K562 (cell line): ENCODE measurements at regions not wholly inside any gene's neighbourhood (a gene's known extent, or its start where the extent isn't known, plus 50 kb on each side); places are given as distances from the start of the nearest gene placed in this dataset.

Source experiments
- CBFA2T3 ChIP-seq: fragments of 450-650 bp; IDR thresholded peaks from 2 replicates; pipeline ENCODE4 v1.6.1; 2017
- CBX1 ChIP-seq: sonication (generic); IDR thresholded peaks from 2 replicates; pipeline ENCODE4 v1.6.1; 2016; ENCODE audit warnings: antibody characterized with exemption, low read depth, mild to moderate bottlenecking
- DEAF1 ChIP-seq: fragments of 450-650 bp; formaldehyde crosslinking; IDR thresholded peaks from 2 replicates; pipeline ENCODE4 v1.4.0; 2020; ENCODE audit warnings: mild to moderate bottlenecking, moderate library complexity
- DMBX1 ChIP-seq: fragments of 250-450 bp; sonication (Bioruptor Pico); IDR thresholded peaks from 2 replicates; pipeline ENCODE4 v1.8.0; 2022; ENCODE audit warnings: inconsistent platforms, mild to moderate bottlenecking, moderate library complexity, borderline replicate concordance
- DNMT1 ChIP-seq: fragments of 450-650 bp; IDR thresholded peaks from 2 replicates; pipeline ENCODE4 v1.6.1; 2016; ENCODE audit warnings: antibody characterized with exemption, mild to moderate bottlenecking
- E2F4 ChIP-seq: sonication (generic); formaldehyde crosslinking; IDR thresholded peaks from 2 replicates; pipeline ENCODE4 v1.8.0; 2022; ENCODE audit warnings: mild to moderate bottlenecking, low read depth, missing genetic modification reagents
- HEY1 ChIP-seq: fragments of 250-450 bp; sonication (Bioruptor Pico); IDR thresholded peaks from 2 replicates; pipeline ENCODE4 v1.5.0; 2020; ENCODE audit warnings: mild to moderate bottlenecking, moderate library complexity, borderline replicate concordance
- LARP7 ChIP-seq: fragments of 450-650 bp; IDR thresholded peaks from 2 replicates; pipeline ENCODE4 v1.6.1; 2016
- MEF2D ChIP-seq: conservative IDR thresholded peaks from 2 replicates; pipeline ENCODE4 v1.6.1; 2016; ENCODE audit warnings: low read depth, missing genetic modification characterization, missing compliant biosample characterization
- MIER1 ChIP-seq: fragments of 450-650 bp; IDR thresholded peaks from 2 replicates; pipeline ENCODE4 v1.6.1; 2016; ENCODE audit warnings: antibody characterized with exemption, mild to moderate bottlenecking, low read depth
- MTF1 ChIP-seq: fragments of 250-450 bp; sonication (Bioruptor Pico); IDR thresholded peaks from 2 replicates; pipeline ENCODE4 v1.9.0; 2021; ENCODE audit warnings: moderate library complexity, mild to moderate bottlenecking, inconsistent platforms, borderline replicate concordance
- PYGO2 ChIP-seq: fragments of 450-650 bp; IDR thresholded peaks from 2 replicates; pipeline ENCODE4 v1.6.1; 2016; ENCODE audit warnings: mild to moderate bottlenecking, missing genetic modification characterization, moderate library complexity, missing compliant biosample characterization
- RBM14 ChIP-seq: fragments of 200-400 bp; formaldehyde crosslinking; IDR thresholded peaks from 2 replicates; pipeline ENCODE4 v1.6.1; 2018; ENCODE audit warnings: low read depth, mild to moderate bottlenecking, low read length, moderate library complexity, borderline replicate concordance; ENCODE audit not compliant: insufficient read depth
- SMARCB1 ChIP-seq: IDR thresholded peaks from 2 replicates; pipeline ENCODE4 v1.6.1; 2011; ENCODE audit warnings: improper control_type of control experiment, low read depth; ENCODE audit not compliant: insufficient read length
- SRSF3 ChIP-seq: fragments of 200-400 bp; formaldehyde crosslinking; IDR thresholded peaks from 2 replicates; pipeline ENCODE4 v1.6.1; 2016; ENCODE audit warnings: mild to moderate bottlenecking, low read length, moderate library complexity; ENCODE audit not compliant: insufficient read depth
- TAF1 ChIP-seq: IDR thresholded peaks from 2 replicates; pipeline ENCODE4 v1.6.1; 2011; ENCODE audit warnings: mild to moderate bottlenecking, low read length, moderate library complexity; ENCODE audit not compliant: insufficient read depth, control insufficient read depth, severe bottlenecking; ENCODE audit errors: extremely low read depth
- TEAD1 ChIP-seq, 2 experiments: fragments of 450-650 bp in 1 of 2; sonication (generic) in 1 of 2; formaldehyde crosslinking; IDR thresholded peaks; 2 replicates each; pipeline versions ENCODE4 v1.4.0 to v1.8.0; 2020 to 2022; ENCODE audit warnings: mild to moderate bottlenecking in 2 of 2, missing genetic modification reagents in 1 of 2
- VEZF1 ChIP-seq: fragments of 200-800 bp; sonication (Bioruptor generic); IDR thresholded peaks from 2 replicates; pipeline ENCODE4 v1.6.1; 2017; ENCODE audit warnings: missing genetic modification characterization, missing compliant biosample characterization
- ZBED1 ChIP-seq: IDR thresholded peaks from 2 replicates; pipeline ENCODE4 v1.6.1; 2014
- ZNF133 ChIP-seq: fragments of 250-450 bp; sonication (Bioruptor Pico); IDR thresholded peaks from 2 replicates; pipeline ENCODE4 v1.4.0; 2020; ENCODE audit warnings: mild to moderate bottlenecking
- ZNF354B ChIP-seq: fragments of 250-450 bp; sonication (Bioruptor Pico); IDR thresholded peaks from 2 replicates; pipeline ENCODE4 v1.4.0; 2020
- ZNF785 ChIP-seq: fragments of 250-450 bp; sonication (Bioruptor Pico); IDR thresholded peaks from 2 replicates; pipeline ENCODE4 v1.4.0; 2020; ENCODE audit warnings: mild to moderate bottlenecking
- TF ChIP-seq, protein P1 (sequence below): fragments of 250-450 bp; sonication (Bioruptor Pico); IDR thresholded peaks from 2 replicates; pipeline ENCODE4 v1.4.0; 2020; ENCODE audit warnings: borderline replicate concordance

- TF ChIP-seq E2F4 (CRISPR knock-in tag), result no peak
- TF ChIP-seq HEY1, result no peak
- TF ChIP-seq ZBED1, result no peak
- no peak for TF ChIP-seq CBFA2T3
- TF ChIP-seq DEAF1 (CRISPR knock-in tag), result peak; percentile 74
- TF ChIP-seq SMARCB1, result no peak
- TF ChIP-seq MEF2D (tag), result no peak
- TF ChIP-seq MIER1, result no peak
- peak; percentile 58; the same call in 1 of the 2 replicates for TF ChIP-seq VEZF1 (CRISPR knock-in tag)
- TF ChIP-seq TEAD1 (CRISPR knock-in tag; IDR thresholded peaks at IDR 0.05), result no peak
- peak; percentile 57; the same call in 1 of the 2 replicates for TF ChIP-seq LARP7
- no peak for TF ChIP-seq DNMT1
- TF ChIP-seq ZNF354B (CRISPR knock-in tag), result no peak
- TF ChIP-seq, protein P1, sequence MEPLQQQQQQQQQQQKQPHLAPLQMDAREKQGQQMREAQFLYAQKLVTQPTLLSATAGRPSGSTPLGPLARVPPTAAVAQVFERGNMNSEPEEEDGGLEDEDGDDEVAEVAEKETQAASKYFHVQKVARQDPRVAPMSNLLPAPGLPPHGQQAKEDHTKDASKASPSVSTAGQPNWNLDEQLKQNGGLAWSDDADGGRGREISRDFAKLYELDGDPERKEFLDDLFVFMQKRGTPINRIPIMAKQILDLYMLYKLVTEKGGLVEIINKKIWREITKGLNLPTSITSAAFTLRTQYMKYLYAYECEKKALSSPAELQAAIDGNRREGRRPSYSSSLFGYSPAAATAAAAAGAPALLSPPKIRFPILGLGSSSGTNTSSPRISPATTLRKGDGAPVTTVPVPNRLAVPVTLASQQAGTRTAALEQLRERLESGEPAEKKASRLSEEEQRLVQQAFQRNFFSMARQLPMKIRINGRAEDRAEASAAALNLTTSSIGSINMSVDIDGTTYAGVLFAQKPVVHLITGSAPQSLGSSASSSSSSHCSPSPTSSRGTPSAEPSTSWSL (CRISPR knock-in tag), result no peak
- TF ChIP-seq TAF1, result no peak
- TF ChIP-seq CBX1, result no peak
- no peak for TF ChIP-seq SRSF3
- no peak for TF ChIP-seq RBM14
- TF ChIP-seq DMBX1 (CRISPR knock-in tag), result no peak
- TF ChIP-seq ZNF133 (CRISPR knock-in tag), result no peak
- no peak for TF ChIP-seq ZNF785 (CRISPR knock-in tag)
- no peak for TF ChIP-seq PYGO2
- TF ChIP-seq MTF1, result no peak
Measured at GRCh38 chr2:176554101-176555048, 285.1 kb downstream of the MTX2 start (continued).
